Neural cell (in vitro differentiated cells): ENCODE measurements at regions not wholly inside any gene's neighbourhood (a gene's known extent, or its start where the extent isn't known, plus 50 kb on each side); places are given as distances from the start of the nearest gene placed in this dataset.

ENCODE experiments used
- H2AFZ ChIP-seq: fragments of 200-600, 300-800 bp; sonication (generic), shearing (Covaris generic); 2 replicates; pipeline ENCODE4 v1.6.0; 2014; ENCODE audit warnings: low read depth, mild to moderate bottlenecking, antibody characterized with exemption, low read length, moderate library complexity
- H3F3A ChIP-seq: fragments of 200-600 bp; shearing (Covaris generic); 2 replicates; pipeline ENCODE4 v1.6.1; 2016; ENCODE audit warnings: mild to moderate bottlenecking, moderate library complexity, mixed read lengths, antibody characterized with exemption, low read length; ENCODE audit not compliant: insufficient read depth, poor library complexity, severe bottlenecking
- H3K27ac ChIP-seq: fragments of 200-600, 300-800 bp; sonication (generic), shearing (Covaris generic); 2 replicates; pipeline ENCODE4 v1.5.1; 2014; ENCODE audit warnings: mild to moderate bottlenecking, low read length, moderate library complexity
- H3K27me3 ChIP-seq: fragments of 300-800, 200-600 bp; sonication (generic), shearing (Covaris generic); 2 replicates; pipeline ENCODE4 v1.6.0; 2014; ENCODE audit warnings: mild to moderate bottlenecking, low read depth, low read length, moderate library complexity; ENCODE audit not compliant: insufficient read depth
- H3K36me3 ChIP-seq: fragments of 300-800, 200-600 bp; sonication (generic), shearing (Covaris generic); 2 replicates; pipeline ENCODE4 v1.5.1; 2014; ENCODE audit warnings: mild to moderate bottlenecking, antibody characterized with exemption, low read length, moderate library complexity; ENCODE audit not compliant: insufficient read depth
- H3K4me2 ChIP-seq: fragments of 300-800, 200-600 bp; sonication (generic), shearing (Covaris generic); 2 replicates; pipeline ENCODE4 v1.6.0; 2014; ENCODE audit warnings: mild to moderate bottlenecking, low read length
- H3K4me3 ChIP-seq: fragments of 300-800, 200-600 bp; sonication (generic), shearing (Covaris generic); 2 replicates; pipeline ENCODE4 v1.5.1; 2014; ENCODE audit warnings: mild to moderate bottlenecking, low read length, moderate library complexity
- H3K79me2 ChIP-seq: fragments of 200-600 bp; shearing (Covaris generic); replicated peaks from 2 replicates; pipeline ENCODE4 v1.6.0; 2014; ENCODE audit warnings: mild to moderate bottlenecking, low read length, moderate library complexity; ENCODE audit not compliant: insufficient read depth
- H3K9ac ChIP-seq: fragments of 300-800, 200-600 bp; sonication (generic), shearing (Covaris generic); 2 replicates; pipeline ENCODE4 v1.6.1; 2016; ENCODE audit warnings: mild to moderate bottlenecking, low read length, mixed read lengths
- H3K9me2 ChIP-seq: fragments of 200-600 bp; shearing (Covaris generic); 2 replicates; pipeline ENCODE4 v1.6.1; 2016; ENCODE audit warnings: mild to moderate bottlenecking, low read length, mixed read lengths; ENCODE audit not compliant: insufficient read depth
- H3K9me3 ChIP-seq: fragments of 200-600, 300-800 bp; sonication (generic), shearing (Covaris generic); 2 replicates; pipeline ENCODE4 v1.6.1; 2016; ENCODE audit warnings: mild to moderate bottlenecking, mixed run types, low read length, moderate library complexity, mixed read lengths
- H4K20me1 ChIP-seq: fragments of 200-600 bp; shearing (Covaris generic); 2 replicates; pipeline ENCODE4 v1.6.1; 2016; ENCODE audit warnings: mild to moderate bottlenecking, mixed run types; ENCODE audit not compliant: insufficient read depth
- CTCF ChIP-seq: fragments of 450-650 bp; IDR thresholded peaks from 2 replicates; pipeline ENCODE4 v1.5.1; 2014; ENCODE audit warnings: antibody characterized with exemption, mild to moderate bottlenecking, moderate library complexity; ENCODE audit not compliant: poor library complexity, severe bottlenecking
- EP300 ChIP-seq: fragments of 450-650 bp; conservative IDR thresholded peaks from 2 replicates; pipeline ENCODE4 v1.6.1; 2014; ENCODE audit warnings: antibody characterized with exemption, mild to moderate bottlenecking, moderate library complexity; ENCODE audit not compliant: poor library complexity, severe bottlenecking
- EZH2 ChIP-seq: fragments of 200-600, 300-800 bp; shearing (Covaris generic), sonication (generic); IDR thresholded peaks from 2 replicates; pipeline ENCODE4 v1.6.1; 2014; ENCODE audit warnings: antibody characterized with exemption, low read length, borderline replicate concordance, mild to moderate bottlenecking; ENCODE audit not compliant: insufficient read depth, poor library complexity, severe bottlenecking
- MXI1 ChIP-seq: fragments of 450-650 bp; conservative IDR thresholded peaks from 2 replicates; pipeline ENCODE4 v1.6.1; 2014; ENCODE audit warnings: antibody characterized with exemption, mild to moderate bottlenecking; ENCODE audit not compliant: poor library complexity, severe bottlenecking
- POLR2AphosphoS5 ChIP-seq: IDR thresholded peaks from 2 replicates; pipeline ENCODE4 v1.6.1; 2012
- RAD21 ChIP-seq: fragments of 450-650 bp; conservative IDR thresholded peaks from 2 replicates; pipeline ENCODE4 v1.6.1; 2014; ENCODE audit warnings: antibody characterized with exemption, mild to moderate bottlenecking, moderate library complexity
- REST ChIP-seq: IDR thresholded peaks from 2 replicates; pipeline ENCODE4 v1.6.1; 2012; ENCODE audit warnings: borderline replicate concordance
- SMC3 ChIP-seq: fragments of 450-650 bp; conservative IDR thresholded peaks from 2 replicates; pipeline ENCODE4 v1.6.1; 2014; ENCODE audit warnings: antibody characterized with exemption, mild to moderate bottlenecking, moderate library complexity; ENCODE audit not compliant: poor library complexity
- TAF1 ChIP-seq: IDR thresholded peaks from 2 replicates; pipeline ENCODE4 v1.6.1; 2012; ENCODE audit warnings: low read depth

DNA sequence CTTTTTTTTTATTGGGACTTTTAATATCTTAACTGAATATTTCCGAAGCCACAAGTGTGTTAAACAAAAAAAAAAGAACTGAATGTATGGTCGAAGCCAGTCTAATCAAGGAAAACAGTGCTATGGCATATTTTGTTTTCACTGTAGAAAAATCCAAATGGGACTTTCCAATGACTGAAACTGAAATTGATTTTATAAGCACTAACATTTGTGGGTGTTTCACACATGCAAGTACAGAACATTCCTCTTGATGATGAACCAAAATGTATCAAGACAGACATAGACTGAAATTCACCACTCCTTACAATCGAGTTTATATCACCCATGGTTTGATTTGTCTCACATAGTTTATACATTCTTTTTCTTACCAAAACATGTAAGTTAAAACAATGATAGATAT is 1026.8 kb downstream of the CDH18 start:
- H4K20me1 ChIP-seq: no peaks in the 10 kb centered on the region
- H3K9me2 ChIP-seq: no peaks in the 10 kb centered on the region
- no peak overlapping the region for H3K27ac ChIP-seq
- no peak for TF ChIP-seq CTCF
- no peak for TF ChIP-seq EZH2
- no peak for TF ChIP-seq POLR2AphosphoS5
- no peak for TF ChIP-seq MXI1
- no peak for TF ChIP-seq EP300
- no peak for TF ChIP-seq TAF1
- TF ChIP-seq RAD21: no peak
- TF ChIP-seq REST: no peak
- TF ChIP-seq SMC3: no peak
- no peak overlapping the region for H2AFZ ChIP-seq
- H3K4me3 ChIP-seq: no peak overlapping the region
- H3K27me3 ChIP-seq: no peaks in the 10 kb centered on the region
- H3K9me3 ChIP-seq: no peaks in the 10 kb centered on the region
- H3K79me2 ChIP-seq: no peaks in the 10 kb centered on the region
- no peaks in the 10 kb centered on the region for H3K36me3 ChIP-seq
- no peaks in the 10 kb centered on the region for H3F3A ChIP-seq
- H3K4me2 ChIP-seq: no peak overlapping the region
- no peak overlapping the region for H3K9ac ChIP-seq

DNA sequence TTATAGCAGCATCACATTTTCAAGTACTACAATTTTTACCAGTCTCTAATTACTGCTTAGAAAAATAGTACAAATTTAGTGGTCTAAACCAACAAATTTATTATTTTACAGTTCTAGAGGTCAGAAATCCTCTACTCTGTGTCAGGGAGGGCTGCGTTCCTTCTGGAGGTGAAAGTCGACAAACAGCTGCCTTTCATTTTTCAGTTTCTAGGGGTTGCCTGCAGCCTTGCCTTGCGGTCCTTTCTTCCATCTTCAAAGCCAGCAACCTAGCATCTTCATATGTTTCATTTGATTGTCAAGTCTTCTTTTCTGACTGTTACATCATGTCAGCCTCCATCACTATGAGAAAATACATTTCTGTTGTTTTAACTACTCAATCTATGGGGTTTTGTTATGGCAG is 1022.1 kb downstream of the CDH18 start:
- H3K79me2 ChIP-seq: no peaks in the 10 kb centered on the region
- H3K27ac ChIP-seq: no peak overlapping the region
- H3F3A ChIP-seq: no peaks in the 10 kb centered on the region
- no peak overlapping the region for H3K4me3 ChIP-seq
- H3K4me2 ChIP-seq: no peak overlapping the region
- H4K20me1 ChIP-seq: no peaks in the 10 kb centered on the region
- no peak overlapping the region for H3K9ac ChIP-seq
- no peaks in the 10 kb centered on the region for H3K36me3 ChIP-seq
- H3K27me3 ChIP-seq: no peaks in the 10 kb centered on the region
- no peak overlapping the region for H2AFZ ChIP-seq
- TF ChIP-seq MXI1 (no peak), POLR2AphosphoS5 (no peak), RAD21 (no peak), EP300 (no peak), SMC3 (no peak), EZH2 (no peak), REST (no peak)
- H3K9me3 ChIP-seq: no peaks in the 10 kb centered on the region
- no peaks in the 10 kb centered on the region for H3K9me2 ChIP-seq
